ENCODE measurements at regions not wholly inside any gene's neighbourhood (a gene's known extent, or its start where the extent isn't known, plus 50 kb on each side); places are given as distances from the start of the nearest gene placed in this dataset.

DNA sequence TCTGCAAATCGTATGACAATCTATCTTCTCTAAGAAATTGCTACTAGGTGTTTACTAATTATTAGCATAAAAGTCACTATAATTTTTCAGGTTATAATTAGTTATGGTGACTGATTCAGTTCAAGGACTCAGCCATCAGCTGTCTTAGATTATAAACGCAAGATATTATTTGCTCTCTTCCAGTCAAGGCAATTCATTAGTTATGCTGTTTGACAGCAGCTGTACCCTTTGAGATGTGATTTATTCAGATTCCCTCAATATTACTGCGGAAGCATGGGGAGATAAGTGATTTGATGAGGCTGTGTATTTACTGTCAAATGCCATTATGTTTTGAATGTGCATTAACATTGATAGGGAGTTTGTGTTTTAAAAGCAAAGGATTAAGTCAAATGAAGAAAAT, 558.9 kb upstream of the FSIP2 start:
- no peak for TF ChIP-seq POLR2A (IDR thresholded peaks at IDR 0.05)
- TF ChIP-seq, protein P1, sequence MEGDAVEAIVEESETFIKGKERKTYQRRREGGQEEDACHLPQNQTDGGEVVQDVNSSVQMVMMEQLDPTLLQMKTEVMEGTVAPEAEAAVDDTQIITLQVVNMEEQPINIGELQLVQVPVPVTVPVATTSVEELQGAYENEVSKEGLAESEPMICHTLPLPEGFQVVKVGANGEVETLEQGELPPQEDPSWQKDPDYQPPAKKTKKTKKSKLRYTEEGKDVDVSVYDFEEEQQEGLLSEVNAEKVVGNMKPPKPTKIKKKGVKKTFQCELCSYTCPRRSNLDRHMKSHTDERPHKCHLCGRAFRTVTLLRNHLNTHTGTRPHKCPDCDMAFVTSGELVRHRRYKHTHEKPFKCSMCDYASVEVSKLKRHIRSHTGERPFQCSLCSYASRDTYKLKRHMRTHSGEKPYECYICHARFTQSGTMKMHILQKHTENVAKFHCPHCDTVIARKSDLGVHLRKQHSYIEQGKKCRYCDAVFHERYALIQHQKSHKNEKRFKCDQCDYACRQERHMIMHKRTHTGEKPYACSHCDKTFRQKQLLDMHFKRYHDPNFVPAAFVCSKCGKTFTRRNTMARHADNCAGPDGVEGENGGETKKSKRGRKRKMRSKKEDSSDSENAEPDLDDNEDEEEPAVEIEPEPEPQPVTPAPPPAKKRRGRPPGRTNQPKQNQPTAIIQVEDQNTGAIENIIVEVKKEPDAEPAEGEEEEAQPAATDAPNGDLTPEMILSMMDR (IDR thresholded peaks at IDR 0.05): no peak

All from uterus (tissue), 2 donors.